Heart left ventricle (tissue), 16 donors: ENCODE measurements at regions not wholly inside any gene's neighbourhood (a gene's known extent, or its start where the extent isn't known, plus 50 kb on each side); places are given as distances from the start of the nearest gene placed in this dataset.
A peak's percentile ranks its signal among the peaks of the same experiment; 100 is the strongest.

Experiments
- ATAC-seq, 4 donors: fragments of 200-7000 bp; cut with Tn5 transposase; one replicate each; pipeline ENCODE4 v1.9.1; 2020 to 2022; ENCODE audit warnings: moderate library complexity in 4 of 4, mild to moderate bottlenecking in 3 of 4, moderate number of reproducible peaks in 1 of 4
- DNase-seq, 5 donors: peaks; one replicate each; pipeline ENCODE4 v3.0.0-alpha.2; 2020
- H3K27ac ChIP-seq, 12 donors: fragments of 200-600 bp; sonication (generic) in 4 of 12; one replicate each; pipeline versions ENCODE4 v1.5.0 to v1.8.0; 2016 to 2022; ENCODE audit warnings: mild to moderate bottlenecking in 2 of 12
- H3K27me3 ChIP-seq, 9 donors: fragments of 200-600 bp; sonication (generic) in 2 of 9; one replicate each; pipeline versions ENCODE4 v1.5.1 to v1.8.0; 2016 to 2022; ENCODE audit warnings: mild to moderate bottlenecking in 3 of 9
- H3K36me3 ChIP-seq, 9 donors: fragments of 200-600 bp; sonication (generic) in 2 of 9; one replicate each; pipeline versions ENCODE4 v1.5.0 to v1.8.0; 2018 to 2022; ENCODE audit warnings: mild to moderate bottlenecking in 2 of 9
- H3K4me1 ChIP-seq, 12 donors: fragments of 200-600 bp; sonication (generic) in 4 of 12; one replicate each; pipeline versions ENCODE4 v1.5.0 to v1.8.0; 2016 to 2022; ENCODE audit warnings: mild to moderate bottlenecking in 3 of 12
- H3K4me3 ChIP-seq, 12 donors: fragments of 200-600 bp; sonication (generic) in 4 of 12; one replicate each; pipeline versions ENCODE4 v1.5.0 to v1.8.0; 2017 to 2022; ENCODE audit warnings: mild to moderate bottlenecking in 9 of 12, moderate library complexity in 4 of 12
- H3K9me3 ChIP-seq, 12 donors: fragments of 200-600 bp; sonication (generic) in 4 of 12; one replicate each; pipeline versions ENCODE4 v1.5.0 to v1.8.0; 2016 to 2022; ENCODE audit warnings: mild to moderate bottlenecking in 1 of 12
- POLR2A ChIP-seq, 2 donors: fragments of 450-650 bp; IDR thresholded peaks; one replicate each; pipeline ENCODE4 v1.6.1; 2017; ENCODE audit warnings: antibody characterized with exemption in 2 of 2, mild to moderate bottlenecking in 2 of 2, moderate library complexity in 2 of 2
- WGBS, 4 donors: extraction: QIAGEN DNeasy Blood & Tissue Kit in 2 of 4; methylation state at CpG; one replicate each; pipeline versions ENCODE4 v1.1.5 to v1.1.7; 2013 to 2018; 5-methylcytosine and 5-hydroxymethylcytosine counted together
- intact Hi-C, 10 donors: fragments of 100-400 bp; cut with DNase I; formaldehyde crosslinking; loops; one replicate each; pipeline versions ENCODE4 v1.11.1 to v1.14.2; 2022
- TF ChIP-seq, protein P1 (sequence below), 12 donors: fragments of 200-600 bp; sonication (generic) in 4 of 12; IDR thresholded peaks; one replicate each; pipeline versions ENCODE4 v1.5.0 to v1.8.0; 2018 to 2022; ENCODE audit warnings: antibody characterized with exemption in 12 of 12, mild to moderate bottlenecking in 5 of 12
- donor health status: ischemic (EF 13 %, LVEDD 7.1; RV severe dilation, severe dysfunction).
- donor health status: healthy with polysubstance abuse.
- donor health status: DM: no; HTN: yes; CAD: no.
- donor health status: DM: no; HTN: no; CAD: no.
- donor health status: ischemic (EF 25% LVEDD 6.9; RV normal size, moderate dysfunction).
- donor health status: ischemic (EF 25% LVEDD 5.7; RV mildly dilated, moderate dysfunction).
- donor health status: healthy.
- donor health status: DM: yes; HTN: yes; CAD: no.
- donor health status: ischemic (EF 35%, LVEDD 5.7; RV mildly dilated, moderate dysfunction).
- donor health status: nonischemic (EF 11% LVEDD 7.7; RV severe dilation, severe dysfunction).
- donor health status: DM: yes; HTN: yes; CAD: no.
- donor health status: PGD.
- donor health status: ischemic (EF 29% LVEDD 5.4; RV normal size, mild dysfunction).
- donor health status: nonischemic (EF 23%, LVEDD 6.1; RV moderate dilation, normal function).

DNA sequence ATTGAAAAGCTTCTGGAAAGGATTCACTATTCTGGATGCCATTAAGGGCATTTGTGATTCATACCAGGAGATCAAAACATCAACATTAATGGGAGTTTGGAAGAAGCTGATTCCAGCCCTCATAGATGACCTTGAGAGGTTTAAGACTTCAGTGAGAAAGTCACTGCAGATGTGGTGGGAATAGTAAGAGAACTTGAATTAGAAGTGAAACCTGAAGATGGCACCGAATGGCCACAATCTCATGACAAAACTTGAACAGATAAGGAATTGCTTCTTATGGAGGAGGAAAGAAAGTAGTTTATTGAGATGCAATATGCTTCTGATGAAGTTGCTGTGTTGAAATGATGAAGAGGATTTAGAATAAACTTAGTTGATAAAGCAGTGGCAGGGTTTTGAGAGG is 254.6 kb upstream of the SLC24A2 start:
- ATAC-seq, result no peak
- no peaks in the 10 kb centered on the region for H3K27me3 ChIP-seq
- H3K4me1 ChIP-seq, result peaks cover 0 to 18% (median 7%) of the 10 kb centered on the region in 12 donors
- no peaks in the 10 kb centered on the region for H3K36me3 ChIP-seq
- H3K4me3 ChIP-seq, result peak overlapping the region in 1 of 12 donors; percentile 10
- intact Hi-C loops, result loop anchor here in 1 of 10 donors (5.0 kb wide), 1 partner anchor 579 kb away; the partner anchor contains the start of gene MLLT3
- TF ChIP-seq, protein P1, sequence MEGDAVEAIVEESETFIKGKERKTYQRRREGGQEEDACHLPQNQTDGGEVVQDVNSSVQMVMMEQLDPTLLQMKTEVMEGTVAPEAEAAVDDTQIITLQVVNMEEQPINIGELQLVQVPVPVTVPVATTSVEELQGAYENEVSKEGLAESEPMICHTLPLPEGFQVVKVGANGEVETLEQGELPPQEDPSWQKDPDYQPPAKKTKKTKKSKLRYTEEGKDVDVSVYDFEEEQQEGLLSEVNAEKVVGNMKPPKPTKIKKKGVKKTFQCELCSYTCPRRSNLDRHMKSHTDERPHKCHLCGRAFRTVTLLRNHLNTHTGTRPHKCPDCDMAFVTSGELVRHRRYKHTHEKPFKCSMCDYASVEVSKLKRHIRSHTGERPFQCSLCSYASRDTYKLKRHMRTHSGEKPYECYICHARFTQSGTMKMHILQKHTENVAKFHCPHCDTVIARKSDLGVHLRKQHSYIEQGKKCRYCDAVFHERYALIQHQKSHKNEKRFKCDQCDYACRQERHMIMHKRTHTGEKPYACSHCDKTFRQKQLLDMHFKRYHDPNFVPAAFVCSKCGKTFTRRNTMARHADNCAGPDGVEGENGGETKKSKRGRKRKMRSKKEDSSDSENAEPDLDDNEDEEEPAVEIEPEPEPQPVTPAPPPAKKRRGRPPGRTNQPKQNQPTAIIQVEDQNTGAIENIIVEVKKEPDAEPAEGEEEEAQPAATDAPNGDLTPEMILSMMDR (IDR thresholded peaks at IDR 0.05), result no peak
- no peak for TF ChIP-seq POLR2A (IDR thresholded peaks at IDR 0.05)
- no peak overlapping the region for H3K27ac ChIP-seq
- 85 to 96% (median 89%) methylated on average over 1 of the region's 1 CpG for WGBS, 4 donors
- no peak for DNase-seq
- no peaks in the 10 kb centered on the region for H3K9me3 ChIP-seq

DNA sequence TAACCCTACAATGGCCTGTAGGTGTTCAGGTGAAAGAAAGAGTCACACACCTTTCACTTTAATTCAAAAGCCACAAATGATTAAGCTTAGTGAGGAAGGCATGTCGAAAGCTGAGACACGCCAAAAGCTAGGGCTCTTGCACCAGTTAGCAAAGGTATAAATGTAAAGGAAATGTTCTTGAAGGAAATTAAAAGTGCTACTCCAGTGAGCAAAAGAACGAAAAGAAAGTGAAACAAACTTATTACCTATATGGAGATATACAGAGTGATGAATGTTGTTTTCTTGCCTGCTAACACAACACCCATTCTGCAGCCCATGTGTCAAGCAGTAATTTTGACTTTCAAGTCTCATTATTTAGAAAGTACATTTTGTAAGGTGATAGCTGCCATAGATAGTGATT is 254.2 kb upstream of the SLC24A2 start:
- H3K27ac ChIP-seq, result no peak overlapping the region
- H3K36me3 ChIP-seq, result no peaks in the 10 kb centered on the region
- peak overlapping the region in 1 of 12 donors; percentile 10 for H3K4me3 ChIP-seq
- no peaks in the 10 kb centered on the region for H3K9me3 ChIP-seq
- DNase-seq (no peak), ATAC-seq (no peak)
- H3K27me3 ChIP-seq, result no peaks in the 10 kb centered on the region
- TF ChIP-seq, protein P1 (IDR thresholded peaks at IDR 0.05), result no peak
- TF ChIP-seq POLR2A (IDR thresholded peaks at IDR 0.05), result no peak
- 80 to 88% (median 85%) methylated on average over 3 of the region's 3 CpGs for WGBS, 4 donors
- peaks cover 0 to 18% (median 7%) of the 10 kb centered on the region in 12 donors for H3K4me1 ChIP-seq
- intact Hi-C loops, result loop anchor here in 1 of 10 donors (5.0 kb wide), 1 partner anchor 579 kb away; the partner anchor contains the start of gene MLLT3

DNA sequence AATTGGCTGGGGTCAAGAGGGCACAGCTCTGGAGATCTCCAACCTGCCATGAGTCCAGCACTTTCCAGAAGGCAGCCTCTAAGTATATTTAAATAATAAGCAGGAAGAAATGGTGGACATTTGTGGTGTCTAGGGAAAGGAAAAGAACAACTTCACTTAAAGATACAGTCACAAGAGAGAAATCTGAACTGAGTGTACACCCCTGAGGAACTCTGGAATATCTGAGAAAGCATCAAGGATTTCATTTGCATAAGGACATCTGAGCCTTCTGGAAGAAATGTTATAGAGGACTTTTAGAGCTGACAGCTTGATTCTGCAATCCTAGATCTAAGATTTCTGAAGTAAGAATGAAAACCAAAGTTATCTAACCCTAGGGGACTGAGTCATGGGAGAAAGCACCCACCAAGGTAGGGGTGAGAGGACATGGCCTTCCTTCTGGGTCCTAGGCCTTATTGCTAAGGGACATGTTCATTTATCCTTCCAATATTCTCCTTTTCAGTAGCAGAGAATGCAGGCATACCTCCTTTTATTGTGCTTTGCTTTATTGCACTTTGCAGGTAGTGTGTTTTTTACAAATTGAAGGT is 253.4 kb upstream of the SLC24A2 start:
- Histone ChIP-seq H3K4me3 (no peak overlapping the region), H3K9me3 (no peaks in the 10 kb centered on the region), H3K27ac (no peak overlapping the region), H3K36me3 (no peaks in the 10 kb centered on the region), H3K27me3 (no peaks in the 10 kb centered on the region), H3K4me1 (peaks cover 0 to 18% (median 7%) of the 10 kb centered on the region in 12 donors)
- no peak for DNase-seq
- intact Hi-C loops, result loop anchor here in 1 of 10 donors (5.0 kb wide), 1 partner anchor 580 kb away; the partner anchor contains the start of gene MLLT3
- no peak for ATAC-seq
- TF ChIP-seq POLR2A (IDR thresholded peaks at IDR 0.05), result no peak
- TF ChIP-seq, protein P1 (IDR thresholded peaks at IDR 0.05), result no peak

DNA sequence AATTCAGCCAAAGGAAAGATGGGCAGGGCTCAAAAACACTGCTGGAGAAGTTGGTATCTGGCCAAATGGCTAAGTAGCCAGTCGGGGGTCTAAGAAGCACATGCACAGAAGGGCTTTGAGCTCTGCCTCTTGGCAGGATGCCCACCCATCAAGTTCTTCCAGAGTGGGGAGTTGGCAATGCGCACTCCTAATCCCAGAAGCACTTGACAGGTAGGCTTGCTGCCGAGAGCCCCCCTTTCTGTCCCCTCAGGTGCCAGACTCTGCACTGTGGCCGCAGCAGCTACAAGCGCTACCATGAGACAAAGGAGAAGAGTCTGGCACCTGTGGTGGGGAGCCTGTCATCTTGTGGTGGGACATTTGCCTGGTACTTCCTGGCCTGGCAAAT is 252.9 kb upstream of the SLC24A2 start:
- TF ChIP-seq, protein P1 (IDR thresholded peaks at IDR 0.05), result no peak
- TF ChIP-seq POLR2A (IDR thresholded peaks at IDR 0.05), result no peak
- Histone ChIP-seq H3K4me3 (no peak overlapping the region), H3K27ac (no peak overlapping the region), H3K4me1 (peaks cover 0 to 18% (median 7%) of the 10 kb centered on the region in 12 donors), H3K36me3 (no peaks in the 10 kb centered on the region), H3K9me3 (no peaks in the 10 kb centered on the region), H3K27me3 (no peaks in the 10 kb centered on the region)
- ATAC-seq, result peak in 3 of 4 donors; percentile 41 to 62 (median 42)
- DNase-seq, result peak in 2 of 5 donors; percentile 13 to 32
- intact Hi-C loops, result loop anchor here in 1 of 10 donors (5.0 kb wide), 1 partner anchor 581 kb away; the partner anchor contains the start of gene MLLT3
- WGBS, 4 donors, result 33 to 44% (median 42%) methylated on average over 5 of the region's 5 CpGs
